ENCODE measurements at regions not wholly inside any gene's neighbourhood (a gene's known extent, or its start where the extent isn't known, plus 50 kb on each side); places are given as distances from the start of the nearest gene placed in this dataset.

- DNase-seq, result no peak
Measured at GRCh38 chr16:66135421-66135831, 231.1 kb upstream of the CDH5 start.

GRCh38 chr16:66134875-66135274, 231.6 kb upstream of the CDH5 start:
- no peak for DNase-seq

GRCh38 chr16:66133643-66134338, 232.7 kb upstream of the CDH5 start:
- no peak for DNase-seq

- DNase-seq, result no peak
Measured at GRCh38 chr16:66131895-66132294, 234.6 kb upstream of the CDH5 start.

- DNase-seq, result no peak
Measured at GRCh38 chr16:66131156-66131807, 235.2 kb upstream of the CDH5 start.

- no peak for DNase-seq
Measured at GRCh38 chr16:66130296-66130905, 236.1 kb upstream of the CDH5 start.

- DNase-seq, result no peak
Measured at GRCh38 chr16:66129196-66129595, 237.3 kb upstream of the CDH5 start.

GRCh38 chr16:66128371-66128770, 238.1 kb upstream of the CDH5 start:
- DNase-seq, result no peak

GRCh38 chr16:66127459-66128370, 238.8 kb upstream of the CDH5 start:
- DNase-seq, result no peak

- DNase-seq, result no peak
Measured at GRCh38 chr16:66121466-66121865, 245.0 kb upstream of the CDH5 start.

GRCh38 chr16:66120656-66121055, 245.8 kb upstream of the CDH5 start:
- DNase-seq, result no peak

GRCh38 chr16:66116163-66117002, 250.1 kb upstream of the CDH5 start:
- DNase-seq, result no peak

- no peak for DNase-seq
Measured at GRCh38 chr16:66115373-66115772, 251.1 kb upstream of the CDH5 start.

GRCh38 chr16:66113223-66113622, 253.3 kb upstream of the CDH5 start:
- no peak for DNase-seq

GRCh38 chr16:66109677-66110076, 256.8 kb upstream of the CDH5 start:
- no peak for DNase-seq

- DNase-seq, result no peak
Measured at GRCh38 chr16:66107661-66108060, 258.8 kb upstream of the CDH5 start.

GRCh38 chr16:66103211-66103610, 263.3 kb upstream of the CDH5 start:
- no peak for DNase-seq

- DNase-seq, result no peak
Measured at GRCh38 chr16:66099306-66099705, 267.2 kb upstream of the CDH5 start.

- no peak for DNase-seq
Measured at GRCh38 chr16:66097751-66098150, 268.7 kb upstream of the CDH5 start.

GRCh38 chr16:66095676-66096075, 270.8 kb upstream of the CDH5 start:
- no peak for DNase-seq

GRCh38 chr16:66093191-66093590, 273.3 kb upstream of the CDH5 start:
- DNase-seq, result no peak

- no peak for DNase-seq
Measured at GRCh38 chr16:66091471-66091891, 275.0 kb upstream of the CDH5 start.

All from stimulated activated CD4-positive, alpha-beta T cell treated with anti-CD3 and anti-CD28 coated beads, Interleukin-4, amount 100 ng/mL, for 4 hours (primary cell).